MG63 (cell line): ENCODE measurements at regions not wholly inside any gene's neighbourhood (a gene's known extent, or its start where the extent isn't known, plus 50 kb on each side); places are given as distances from the start of the nearest gene placed in this dataset.

Source experiments
- DNase-seq: peaks from one replicate; pipeline ENCODE4 v3.0.0-alpha.2; 2020
- H3K27me3 ChIP-seq: fragments of 250-450 bp; sonication (Bioruptor Pico); 2 replicates; pipeline ENCODE4 v1.5.1; 2020; ENCODE audit warnings: mild to moderate bottlenecking, moderate library complexity
- H3K36me3 ChIP-seq: fragments of 250-450 bp; sonication (Bioruptor Pico); 2 replicates; pipeline ENCODE4 v1.5.1; 2020; ENCODE audit warnings: mild to moderate bottlenecking, moderate library complexity
- H3K4me3 ChIP-seq: fragments of 250-450 bp; sonication (Bioruptor Pico); 2 replicates; pipeline ENCODE4 v1.5.1; 2020; ENCODE audit warnings: mild to moderate bottlenecking, moderate library complexity
- H3K9me3 ChIP-seq: fragments of 250-450 bp; sonication (Bioruptor Pico); 2 replicates; pipeline ENCODE4 v1.5.1; 2020; ENCODE audit warnings: mild to moderate bottlenecking, moderate library complexity

- Histone ChIP-seq H3K36me3 (no peaks in the 10 kb centered on the region), H3K27me3 (no peaks in the 10 kb centered on the region), H3K9me3 (no peaks in the 10 kb centered on the region), H3K4me3 (no peak overlapping the region)
- no peak for DNase-seq
These were observed 84.8 kb upstream of the HDAC4 start for GRCh38 chr2:239485622-239486021.

DNA sequence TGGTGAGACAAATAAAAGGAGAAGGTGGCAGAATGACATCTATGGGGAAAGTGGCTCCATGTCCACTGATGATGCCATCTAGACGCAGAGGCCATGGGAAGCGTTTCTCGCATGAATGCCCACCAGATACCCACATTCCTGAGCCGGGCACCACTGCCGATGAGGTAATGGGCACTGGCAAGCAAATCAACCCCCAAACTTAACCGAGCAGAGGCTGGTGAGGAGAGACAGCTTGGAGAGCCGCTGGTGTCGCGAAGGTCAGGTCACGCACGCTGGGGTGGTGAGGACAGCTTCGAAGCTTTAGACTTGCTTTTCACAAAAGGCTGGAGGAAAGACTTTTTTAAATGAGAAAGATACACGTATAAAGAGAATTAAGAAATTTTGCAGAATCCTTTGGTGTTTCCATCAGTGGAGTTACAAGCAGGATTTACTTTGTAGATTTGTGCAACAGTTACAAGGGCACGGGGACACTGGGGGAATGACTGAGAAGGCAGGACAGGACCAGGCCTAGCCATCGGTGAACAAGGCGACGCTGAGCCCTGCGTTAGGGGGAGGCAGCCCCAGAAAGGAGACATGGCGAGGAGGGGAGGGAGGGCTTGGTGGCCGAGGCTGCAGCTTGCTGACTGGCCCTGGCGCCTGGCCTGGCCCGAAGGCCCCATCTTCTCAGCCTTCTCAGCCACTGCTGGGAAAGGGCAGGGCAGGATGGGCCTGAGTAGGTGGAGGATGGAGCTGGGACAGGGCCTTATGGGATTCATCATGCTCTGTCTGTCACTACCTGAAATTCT, 83.9 kb upstream of the HDAC4 start:
- H3K9me3 ChIP-seq: no peaks in the 10 kb centered on the region
- H3K4me3 ChIP-seq: no peak overlapping the region
- H3K36me3 ChIP-seq: no peaks in the 10 kb centered on the region
- DNase-seq: no peak
- H3K27me3 ChIP-seq: no peaks in the 10 kb centered on the region

- Histone ChIP-seq H3K36me3 (no peaks in the 10 kb centered on the region), H3K9me3 (no peaks in the 10 kb centered on the region), H3K4me3 (no peak overlapping the region), H3K27me3 (no peaks in the 10 kb centered on the region)
- DNase-seq: no peak
These were observed 82.2 kb upstream of the HDAC4 start for GRCh38 chr2:239482778-239483712.

GRCh38 chr2:239479471-239479870, 78.7 kb upstream of the HDAC4 start:
- no peak for DNase-seq
- no peaks in the 10 kb centered on the region for H3K36me3 ChIP-seq
- H3K4me3 ChIP-seq: no peak overlapping the region
- H3K27me3 ChIP-seq: no peaks in the 10 kb centered on the region
- H3K9me3 ChIP-seq: no peaks in the 10 kb centered on the region

GRCh38 chr2:239477591-239477990, 76.8 kb upstream of the HDAC4 start:
- H3K4me3 ChIP-seq: no peak overlapping the region
- H3K9me3 ChIP-seq: no peaks in the 10 kb centered on the region
- H3K36me3 ChIP-seq: no peaks in the 10 kb centered on the region
- no peaks in the 10 kb centered on the region for H3K27me3 ChIP-seq
- no peak for DNase-seq

DNA sequence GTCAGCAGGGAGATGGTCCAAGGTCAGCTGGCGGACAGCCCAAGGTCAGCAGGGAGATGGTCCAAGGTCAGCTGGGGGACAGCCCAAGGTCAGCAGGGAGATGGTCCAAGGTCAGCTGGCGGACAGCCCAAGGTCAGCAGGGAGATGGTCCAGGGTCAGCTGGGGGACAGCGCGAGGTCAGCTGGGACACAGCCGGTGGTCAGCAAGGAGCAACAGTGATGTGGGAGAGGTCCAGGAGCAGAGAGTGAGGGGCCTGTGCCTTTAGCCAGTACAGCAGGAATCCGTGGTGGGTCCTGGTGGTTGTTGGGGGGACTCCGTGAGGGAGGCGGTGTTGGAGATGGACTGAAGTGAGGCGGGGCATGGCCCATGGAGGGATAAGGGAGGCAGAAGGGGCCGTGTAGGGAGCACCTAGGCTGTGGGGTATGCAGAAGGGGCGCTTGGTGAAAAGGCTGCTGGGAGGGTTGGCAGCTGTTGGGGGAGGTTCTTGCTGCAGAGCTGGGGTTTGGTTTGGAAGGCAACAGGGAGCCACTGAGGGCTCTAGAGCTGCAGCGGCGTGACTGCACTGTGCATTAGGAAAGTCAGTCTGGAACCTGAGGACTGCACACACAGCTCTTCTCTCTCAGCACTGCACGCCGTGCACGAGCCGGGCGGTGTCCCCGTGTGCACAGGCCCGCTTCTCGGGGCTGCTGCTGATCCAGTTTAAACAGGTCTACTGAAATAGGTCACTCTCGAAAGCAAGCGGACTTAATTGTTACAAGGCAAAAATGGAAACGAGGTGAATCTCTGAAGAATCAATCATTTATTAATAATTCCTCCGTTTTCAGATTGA, 76.2 kb upstream of the HDAC4 start:
- no peak for DNase-seq
- Histone ChIP-seq H3K36me3 (no peaks in the 10 kb centered on the region), H3K4me3 (no peak overlapping the region), H3K27me3 (no peaks in the 10 kb centered on the region), H3K9me3 (no peaks in the 10 kb centered on the region)

- Histone ChIP-seq H3K36me3 (no peaks in the 10 kb centered on the region), H3K9me3 (no peaks in the 10 kb centered on the region), H3K27me3 (no peaks in the 10 kb centered on the region), H3K4me3 (no peak overlapping the region)
- no peak for DNase-seq
These were observed 75.4 kb upstream of the HDAC4 start for GRCh38 chr2:239476029-239476756.

- no peak for DNase-seq
- H3K9me3 ChIP-seq: no peaks in the 10 kb centered on the region
- H3K4me3 ChIP-seq: no peak overlapping the region
- H3K27me3 ChIP-seq: no peaks in the 10 kb centered on the region
- no peaks in the 10 kb centered on the region for H3K36me3 ChIP-seq
These were observed 74.6 kb upstream of the HDAC4 start for GRCh38 chr2:239475161-239476028.

GRCh38 chr2:239473211-239473805, 72.5 kb upstream of the HDAC4 start:
- Histone ChIP-seq H3K9me3 (no peaks in the 10 kb centered on the region), H3K36me3 (no peaks in the 10 kb centered on the region), H3K4me3 (no peak overlapping the region), H3K27me3 (no peaks in the 10 kb centered on the region)
- DNase-seq: no peak

- H3K4me3 ChIP-seq: no peak overlapping the region
- no peaks in the 10 kb centered on the region for H3K36me3 ChIP-seq
- H3K27me3 ChIP-seq: no peaks in the 10 kb centered on the region
- H3K9me3 ChIP-seq: no peaks in the 10 kb centered on the region
- DNase-seq: no peak
These were observed 71.5 kb upstream of the HDAC4 start for GRCh38 chr2:239472235-239472775.

DNA sequence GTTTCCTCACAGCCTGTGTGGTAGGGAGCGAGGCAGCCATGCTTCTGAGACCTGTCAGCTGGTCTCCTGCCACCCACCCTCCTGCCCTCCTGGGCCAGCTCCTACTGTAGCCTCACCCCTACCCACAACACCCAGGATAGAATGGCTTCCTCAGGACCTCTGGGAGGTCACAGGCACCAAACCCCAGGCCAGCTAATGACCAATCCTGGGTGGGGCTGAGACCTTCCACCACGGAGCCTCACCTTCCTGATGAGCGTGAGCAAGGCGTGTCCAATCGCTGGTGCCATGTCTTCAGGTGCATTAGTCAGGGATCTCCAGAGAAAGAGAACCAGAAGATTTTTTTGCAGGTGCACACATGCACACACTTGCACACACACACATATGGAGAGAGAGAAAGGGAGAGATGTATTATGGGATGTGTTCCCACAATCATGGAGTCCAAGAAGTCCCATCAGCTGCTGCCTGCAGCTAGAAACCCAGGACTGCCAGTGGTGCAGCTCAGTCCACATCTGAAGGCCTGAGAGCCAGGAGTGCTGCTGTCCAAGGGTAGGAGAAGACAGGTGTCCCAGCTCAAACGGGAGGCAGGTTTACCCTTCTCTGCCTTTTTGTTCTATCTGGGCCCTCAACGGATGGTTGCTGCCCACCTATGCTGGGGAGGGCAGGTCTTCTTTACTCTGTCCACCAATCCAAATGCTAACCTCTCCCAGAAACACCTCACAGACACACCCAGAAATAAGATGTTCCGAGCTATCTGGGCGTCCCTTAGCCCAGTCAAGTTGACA, 70.4 kb upstream of the HDAC4 start:
- DNase-seq: no peak
- Histone ChIP-seq H3K9me3 (no peaks in the 10 kb centered on the region), H3K27me3 (no peaks in the 10 kb centered on the region), H3K36me3 (no peaks in the 10 kb centered on the region), H3K4me3 (no peak overlapping the region)

GRCh38 chr2:239470151-239470900, 69.5 kb upstream of the HDAC4 start:
- H3K9me3 ChIP-seq: no peaks in the 10 kb centered on the region
- no peaks in the 10 kb centered on the region for H3K27me3 ChIP-seq
- H3K36me3 ChIP-seq: no peaks in the 10 kb centered on the region
- no peak overlapping the region for H3K4me3 ChIP-seq
- no peak for DNase-seq

- Histone ChIP-seq H3K4me3 (no peak overlapping the region), H3K36me3 (no peaks in the 10 kb centered on the region), H3K27me3 (no peaks in the 10 kb centered on the region), H3K9me3 (no peaks in the 10 kb centered on the region)
- no peak for DNase-seq
These were observed 68.5 kb upstream of the HDAC4 start for GRCh38 chr2:239469106-239469960.
